ENCODE measurements at regions not wholly inside any gene's neighbourhood (a gene's known extent, or its start where the extent isn't known, plus 50 kb on each side); places are given as distances from the start of the nearest gene placed in this dataset.
"Not testable (repeated sequence)": the region's sequence is repeated elsewhere in the genome, so short reads cannot be mapped to it uniquely, and the experiment has no call there.

- no peaks in the 10 kb centered on the region for H3K9me3 ChIP-seq
- no peak overlapping the region for H3K27ac ChIP-seq
- ATAC-seq (ENCODE audit: insufficient number of reproducible peaks, low FRiP score, low read depth) (no peak), DNase-seq (ENCODE audit: low spot score) (no peak)
- H3K27me3 ChIP-seq (replicated peaks; ENCODE audit: insufficient read depth): no peaks in the 10 kb centered on the region
- no peaks in the 10 kb centered on the region for H3K4me1 ChIP-seq (ENCODE audit: control insufficient read depth in 1 of 2, low read depth in 2 of 2)
- H3K4me3 ChIP-seq: no peak overlapping the region
- TF ChIP-seq CTCF (IDR thresholded peaks at IDR 0.05): no peak
- H3K36me3 ChIP-seq: no peaks in the 10 kb centered on the region
Measured at GRCh38 chr2:35204881-35205280, 1150.7 kb upstream of the CRIM1 start.

DNA sequence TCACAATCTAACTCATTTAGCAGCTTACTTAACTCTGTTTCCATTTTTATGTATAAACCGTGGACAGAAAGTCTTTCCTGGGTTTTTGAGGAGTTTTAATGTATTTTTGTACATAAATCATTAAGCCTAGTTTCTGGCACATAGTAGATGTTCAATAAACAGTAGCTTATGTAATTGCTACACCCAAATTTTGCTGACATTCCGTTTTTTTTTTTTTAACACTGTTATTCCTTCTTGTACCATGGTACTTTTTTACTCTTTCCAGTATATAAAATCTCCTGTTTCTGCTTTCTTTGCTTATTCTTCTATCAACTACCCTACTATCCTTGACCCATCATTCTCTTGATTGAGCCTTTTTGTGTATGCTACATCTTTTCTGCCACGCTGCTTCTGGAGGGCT is 1151.3 kb upstream of the CRIM1 start:
- Histone ChIP-seq H3K27ac (no peak overlapping the region), H3K36me3 (no peaks in the 10 kb centered on the region), H3K9me3 (no peaks in the 10 kb centered on the region), H3K27me3 (replicated peaks; ENCODE audit: insufficient read depth) (no peaks in the 10 kb centered on the region), H3K4me3 (no peak overlapping the region), H3K4me1 (ENCODE audit: control insufficient read depth in 1 of 2, low read depth in 2 of 2) (no peaks in the 10 kb centered on the region)
- no peak for TF ChIP-seq CTCF (IDR thresholded peaks at IDR 0.05)
- ATAC-seq (ENCODE audit: insufficient number of reproducible peaks, low FRiP score, low read depth) (no peak), DNase-seq (ENCODE audit: low spot score) (no peak)

DNA sequence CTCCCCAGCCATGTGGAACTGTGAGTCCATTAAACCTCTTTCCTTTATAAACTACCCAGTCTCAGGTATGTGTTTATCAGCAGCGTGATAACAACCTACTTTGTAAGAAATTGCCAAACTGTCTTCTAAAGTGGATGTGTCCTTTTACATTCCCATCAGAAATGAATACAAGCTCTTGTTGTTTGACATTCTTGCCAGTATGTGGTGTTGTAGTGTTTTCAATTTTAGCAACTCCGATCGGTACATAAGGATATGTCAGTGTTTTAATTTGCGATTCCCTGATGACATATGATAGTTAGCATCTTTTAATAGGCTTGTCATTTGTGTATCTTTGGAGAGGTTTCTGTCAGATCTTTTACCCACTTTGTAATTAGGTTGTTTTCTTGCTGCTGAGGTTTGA is 1156.3 kb upstream of the CRIM1 start:
- Histone ChIP-seq H3K27ac (no peak overlapping the region), H3K4me1 (ENCODE audit: control insufficient read depth in 1 of 2, low read depth in 2 of 2) (no peaks in the 10 kb centered on the region), H3K27me3 (replicated peaks; ENCODE audit: insufficient read depth) (no peaks in the 10 kb centered on the region), H3K9me3 (no peaks in the 10 kb centered on the region), H3K4me3 (no peak overlapping the region), H3K36me3 (no peaks in the 10 kb centered on the region)
- TF ChIP-seq CTCF (IDR thresholded peaks at IDR 0.05): no peak
- DNase-seq (ENCODE audit: low spot score) (no peak), ATAC-seq (ENCODE audit: insufficient number of reproducible peaks, low FRiP score, low read depth) (no peak)

DNA sequence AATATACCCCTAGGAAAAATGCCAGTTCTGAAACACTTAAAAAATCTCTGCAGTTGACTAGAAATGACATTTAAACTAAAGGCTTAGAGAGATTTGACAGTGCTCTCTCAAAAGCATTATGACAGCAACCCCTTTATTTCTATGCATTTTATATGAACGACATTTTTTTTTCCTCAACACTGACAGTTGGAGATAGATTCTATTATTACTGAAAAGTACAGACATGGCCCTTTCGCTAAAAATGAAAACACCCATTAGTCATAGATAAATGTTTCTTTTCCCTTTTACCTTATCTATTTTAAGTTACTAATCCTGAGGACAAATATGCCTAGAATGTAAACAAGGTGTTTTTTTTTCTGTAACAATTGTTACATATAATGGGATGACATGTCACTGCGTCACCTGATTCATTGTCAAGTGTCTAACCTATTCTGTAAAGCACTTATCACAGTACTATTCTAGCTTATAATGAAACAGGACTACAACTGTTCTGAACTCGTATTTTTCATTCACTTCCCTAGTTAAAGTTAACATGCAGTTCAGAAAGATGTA is 1169.6 kb upstream of the CRIM1 start:
- DNase-seq (ENCODE audit: low spot score): no peak
- Histone ChIP-seq H3K4me1 (ENCODE audit: control insufficient read depth in 1 of 2, low read depth in 2 of 2) (no peaks in the 10 kb centered on the region), H3K27ac (no peak overlapping the region), H3K27me3 (replicated peaks; ENCODE audit: insufficient read depth) (no peaks in the 10 kb centered on the region), H3K9me3 (no peaks in the 10 kb centered on the region), H3K4me3 (no peak overlapping the region), H3K36me3 (no peaks in the 10 kb centered on the region)
- no peak for TF ChIP-seq CTCF (IDR thresholded peaks at IDR 0.05)
- no peak for ATAC-seq (ENCODE audit: insufficient number of reproducible peaks, low FRiP score, low read depth)

GRCh38 chr2:35184471-35184870 is 1171.1 kb upstream of the CRIM1 start:
- Histone ChIP-seq H3K36me3 (no peaks in the 10 kb centered on the region), H3K27me3 (replicated peaks; ENCODE audit: insufficient read depth) (no peaks in the 10 kb centered on the region), H3K4me1 (ENCODE audit: control insufficient read depth in 1 of 2, low read depth in 2 of 2) (no peaks in the 10 kb centered on the region), H3K27ac (no peak overlapping the region), H3K4me3 (no peak overlapping the region), H3K9me3 (no peaks in the 10 kb centered on the region)
- ATAC-seq (ENCODE audit: insufficient number of reproducible peaks, low FRiP score, low read depth) (no peak), DNase-seq (ENCODE audit: low spot score) (no peak)
- no peak for TF ChIP-seq CTCF (IDR thresholded peaks at IDR 0.05)

DNA sequence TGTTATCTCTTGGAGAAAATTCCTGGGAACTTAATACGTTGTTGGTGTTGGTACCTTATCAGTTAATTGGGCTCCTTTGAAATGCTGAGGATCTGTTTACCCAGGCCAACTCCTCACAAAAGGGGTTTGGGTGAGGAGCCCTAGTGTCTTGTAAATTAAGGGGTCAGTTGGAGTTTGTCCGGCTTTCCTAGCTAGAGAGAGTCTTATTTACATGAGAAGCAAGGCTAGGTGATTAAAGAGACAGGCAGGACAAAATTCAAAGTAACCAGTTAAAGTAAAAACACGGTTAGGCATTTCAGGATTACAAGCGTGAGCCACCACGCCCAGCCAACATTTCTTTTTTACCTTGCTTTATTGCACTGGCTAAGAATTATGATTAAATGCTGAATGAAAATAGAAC is 1178.9 kb upstream of the CRIM1 start:
- not testable (repeated sequence) for H3K36me3 ChIP-seq; ATAC-seq (ENCODE audit: insufficient number of reproducible peaks, low FRiP score, low read depth); H3K27ac ChIP-seq; H3K9me3 ChIP-seq; H3K4me1 ChIP-seq (ENCODE audit: control insufficient read depth in 1 of 2, low read depth in 2 of 2); H3K4me3 ChIP-seq; H3K27me3 ChIP-seq (replicated peaks; ENCODE audit: insufficient read depth); DNase-seq (ENCODE audit: low spot score)
